Suprapubic skin (tissue), 2 donors: ENCODE measurements at regions not wholly inside any gene's neighbourhood (a gene's known extent, or its start where the extent isn't known, plus 50 kb on each side); places are given as distances from the start of the nearest gene placed in this dataset.

Experiments
- EP300 ChIP-seq: sonication (generic); formaldehyde crosslinking; IDR thresholded peaks from one replicate; pipeline ENCODE4 v1.6.1; 2017; ENCODE audit warnings: antibody characterized with exemption
- POLR2A ChIP-seq, 2 donors: fragments of 450-650 bp; IDR thresholded peaks; one replicate each; pipeline ENCODE4 v1.6.1; 2017; ENCODE audit warnings: antibody characterized with exemption in 2 of 2, mild to moderate bottlenecking in 2 of 2, moderate library complexity in 2 of 2

DNA sequence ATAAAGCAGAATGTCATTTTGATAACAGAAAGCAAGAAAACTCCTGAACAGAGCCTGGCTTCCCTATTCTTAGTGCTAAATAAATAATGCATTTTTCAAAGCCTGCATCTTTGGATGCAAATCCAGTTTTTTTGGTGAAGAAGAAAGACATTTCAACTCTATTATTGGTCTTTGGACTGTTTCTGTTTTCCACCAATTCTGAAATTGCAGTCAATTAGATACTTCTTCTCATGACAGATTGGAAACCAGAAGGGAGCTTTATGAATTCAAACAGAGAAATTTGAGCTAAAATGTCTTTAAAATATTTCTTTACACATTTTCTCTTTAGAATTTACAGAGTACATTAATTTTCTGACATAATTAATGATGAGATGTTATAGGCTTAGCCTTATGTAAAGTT, 189.8 kb downstream of the YTHDC2 start:
- TF ChIP-seq POLR2A (IDR thresholded peaks at IDR 0.05) (no peak), EP300 (no peak)
